HK-2 (cell line): ENCODE measurements at regions not wholly inside any gene's neighbourhood (a gene's known extent, or its start where the extent isn't known, plus 50 kb on each side); places are given as distances from the start of the nearest gene placed in this dataset.

Experiments used
- DNase-seq: peaks from one replicate; pipeline ENCODE4 v3.0.0-alpha.2; 2018; ENCODE audit not compliant: unreplicated experiment

GRCh38 chr10:76733441-76733936 is 904.1 kb downstream of the KCNMA1 start:
- no peak for DNase-seq

DNA sequence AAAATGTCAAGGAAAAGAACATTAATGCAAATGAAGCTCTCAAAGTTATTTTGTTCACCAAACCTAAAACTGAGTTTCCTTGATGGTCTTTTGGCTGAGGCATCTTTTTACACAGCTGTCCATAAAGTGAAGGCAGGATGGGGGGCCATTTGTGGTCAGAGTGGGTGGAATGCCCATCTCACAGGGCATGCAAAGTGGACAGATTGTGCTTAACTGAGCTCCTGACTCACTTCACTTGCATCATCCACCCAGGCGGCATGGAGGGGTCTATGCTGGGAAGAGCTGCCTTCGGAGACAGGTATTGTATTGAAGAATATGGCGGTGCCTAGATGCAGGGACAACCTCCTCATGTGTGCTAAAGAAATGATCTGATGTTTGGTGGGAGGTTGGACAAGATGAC is 905.3 kb downstream of the KCNMA1 start:
- no peak for DNase-seq

GRCh38 chr10:76729841-76730487 is 907.6 kb downstream of the KCNMA1 start:
- DNase-seq: no peak

DNA sequence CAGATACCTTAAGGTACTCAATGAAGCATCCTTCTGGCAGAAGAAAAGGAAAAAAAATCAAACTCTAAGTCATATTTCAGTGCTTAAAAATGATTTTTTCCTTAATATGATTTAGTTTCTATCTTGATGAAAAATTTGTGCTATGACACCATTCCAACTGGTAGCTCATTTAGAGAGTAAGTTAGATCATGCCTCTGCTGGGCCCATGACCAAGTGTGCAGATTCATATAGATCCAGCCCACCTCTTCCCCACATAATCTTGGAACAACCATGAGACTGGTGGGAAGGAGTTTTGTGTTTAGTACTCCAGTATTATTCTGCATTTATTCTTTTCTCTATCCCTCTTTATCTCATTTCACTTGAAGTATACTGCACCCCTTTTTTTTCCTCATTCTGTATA is 908.3 kb downstream of the KCNMA1 start:
- DNase-seq: no peak

DNA sequence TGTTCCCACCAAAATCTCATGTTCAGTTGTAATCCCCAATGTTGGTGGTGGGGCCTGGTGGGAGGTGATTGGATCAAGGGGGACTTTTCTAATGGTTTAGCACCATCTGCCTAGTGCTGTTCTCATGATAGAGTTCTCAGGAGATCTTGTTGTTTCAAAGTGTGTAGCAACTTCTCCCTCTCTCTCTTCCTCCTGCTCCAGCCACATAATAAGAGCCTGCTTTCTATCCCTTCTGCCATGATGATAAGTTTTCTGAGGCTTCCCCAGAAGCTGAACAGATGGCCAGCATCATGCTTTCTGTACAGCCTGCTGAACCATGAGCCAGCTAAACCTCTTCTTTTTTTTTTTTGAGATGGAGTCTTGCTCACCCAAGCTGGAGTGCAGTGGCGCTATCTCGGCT is 910.6 kb downstream of the KCNMA1 start:
- no peak for DNase-seq

DNA sequence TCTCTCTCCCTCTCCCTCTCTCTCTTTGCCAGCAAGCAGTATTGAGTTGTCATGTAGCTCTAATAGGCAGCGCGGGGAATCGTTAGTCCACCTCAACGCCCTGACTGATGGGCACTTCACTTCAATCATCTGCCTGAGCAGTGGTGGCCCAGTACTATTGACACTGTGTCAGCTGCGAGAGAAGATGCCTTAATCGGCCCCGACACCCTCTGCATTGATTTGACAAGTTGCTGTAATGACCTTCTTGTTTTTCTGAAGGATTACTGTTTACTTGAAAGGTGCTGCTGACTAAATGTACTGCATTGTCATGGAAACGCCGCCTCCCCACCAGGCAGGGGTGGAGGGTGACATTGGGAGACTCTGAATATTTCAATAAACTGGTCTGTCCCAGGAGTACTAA is 913.8 kb downstream of the KCNMA1 start:
- no peak for DNase-seq

DNA sequence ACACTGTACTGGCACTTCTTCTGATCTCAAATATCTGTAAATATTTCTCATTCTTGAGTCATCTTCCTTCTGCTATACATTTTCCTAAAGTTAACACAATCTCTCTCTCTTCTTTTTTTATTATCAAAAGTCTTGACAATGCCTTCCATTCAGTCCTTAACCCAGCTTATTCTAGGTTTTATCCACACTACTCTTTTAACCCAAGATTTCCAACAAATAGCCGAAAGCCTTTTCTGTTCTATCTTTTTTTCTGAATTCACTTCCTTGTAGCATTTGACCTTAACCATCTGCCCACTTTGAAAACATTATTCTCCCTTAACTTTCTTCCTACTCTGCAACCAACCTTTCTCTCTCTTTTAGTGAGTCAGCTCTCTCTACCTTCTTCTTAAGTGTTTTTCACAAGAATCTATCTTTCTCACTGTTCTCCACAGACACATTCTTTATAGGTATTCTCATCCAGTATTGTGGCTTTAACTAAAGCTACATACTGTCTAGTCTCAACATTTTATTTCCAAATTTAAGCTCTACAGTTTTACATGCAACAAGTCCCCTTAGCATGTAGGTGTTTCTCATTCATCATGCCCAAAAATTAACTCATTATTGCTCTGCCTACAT is 915.6 kb downstream of the KCNMA1 start:
- DNase-seq: no peak

GRCh38 chr10:76719006-76719405 is 918.6 kb downstream of the KCNMA1 start:
- DNase-seq: no peak

DNA sequence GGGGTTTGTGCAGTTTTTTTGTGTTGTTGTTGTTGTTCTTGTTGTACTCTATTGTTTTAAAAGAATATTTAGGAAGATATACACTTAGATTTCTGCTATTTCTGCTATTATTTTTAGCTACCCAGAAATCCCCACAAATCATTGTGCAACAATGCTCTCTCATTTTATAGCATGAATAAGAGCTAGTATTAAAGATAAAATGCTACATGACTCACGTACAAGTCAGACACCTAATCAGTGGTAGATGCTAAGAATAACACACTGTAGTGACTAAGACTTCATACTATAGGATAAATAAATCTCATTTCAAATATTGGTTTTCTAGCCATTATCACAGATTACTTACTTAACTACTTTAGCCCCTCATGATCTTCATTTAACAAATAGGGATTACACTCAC is 920.5 kb downstream of the KCNMA1 start:
- no peak for DNase-seq

DNA sequence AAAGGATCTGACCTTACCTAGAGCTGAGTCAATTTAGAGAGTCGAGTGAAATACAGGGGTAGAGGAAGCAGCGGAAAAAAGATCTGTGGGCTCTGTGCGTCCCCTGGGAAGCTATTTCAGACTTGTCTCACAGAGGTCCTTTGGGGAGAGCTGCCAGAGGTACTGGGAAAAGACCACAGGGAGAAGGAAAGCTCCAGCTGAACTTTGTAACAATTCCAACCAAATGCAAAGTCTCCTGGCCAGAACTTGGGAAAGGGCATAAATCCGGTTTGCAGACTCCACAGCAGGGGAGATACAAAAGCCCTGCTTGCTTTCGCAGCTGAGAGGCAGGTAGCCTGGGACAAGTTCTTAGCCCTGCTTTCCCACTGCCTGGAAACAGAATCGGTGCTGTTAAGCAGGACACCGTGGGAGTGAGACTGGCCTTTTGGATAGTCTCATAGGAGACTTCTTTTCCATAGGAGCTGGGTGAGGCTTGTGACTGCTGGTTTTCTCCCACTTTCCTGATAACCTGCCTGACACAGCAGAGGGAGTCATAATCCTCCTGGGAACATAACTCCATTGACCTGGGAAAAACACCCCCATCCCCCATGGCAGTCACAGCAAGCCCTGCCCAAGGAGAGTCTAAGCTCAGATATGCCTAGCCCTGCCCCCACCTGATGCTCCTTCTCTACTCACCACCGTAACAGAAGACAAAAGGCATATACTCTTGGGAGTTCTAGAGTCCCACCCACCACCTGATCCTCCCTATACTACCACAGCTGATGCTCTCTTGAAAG is 926.2 kb downstream of the KCNMA1 start:
- DNase-seq: no peak

GRCh38 chr10:76700241-76700640 is 937.4 kb downstream of the KCNMA1 start:
- no peak for DNase-seq

- DNase-seq: no peak
Observed at GRCh38 chr10:76697923-76698322, 939.7 kb downstream of the KCNMA1 start.

DNA sequence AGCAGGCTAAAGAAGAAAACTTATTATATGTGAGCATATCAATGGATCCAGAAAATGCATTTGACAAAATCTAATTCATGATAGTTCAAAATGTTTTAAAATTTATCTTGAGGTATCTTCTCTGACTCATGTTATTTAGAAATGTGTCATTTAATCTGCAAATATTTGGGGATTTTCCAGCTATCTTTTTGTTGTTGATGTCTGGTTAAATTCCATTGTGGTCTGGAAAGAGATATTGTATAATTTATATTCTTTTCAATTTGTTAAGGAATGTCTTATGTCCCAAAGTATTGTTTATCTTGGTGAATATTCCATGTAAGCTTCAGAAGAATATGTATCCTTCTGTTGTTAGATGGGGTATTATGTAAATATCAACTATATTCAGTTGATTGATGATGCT is 942.5 kb downstream of the KCNMA1 start:
- no peak for DNase-seq

DNA sequence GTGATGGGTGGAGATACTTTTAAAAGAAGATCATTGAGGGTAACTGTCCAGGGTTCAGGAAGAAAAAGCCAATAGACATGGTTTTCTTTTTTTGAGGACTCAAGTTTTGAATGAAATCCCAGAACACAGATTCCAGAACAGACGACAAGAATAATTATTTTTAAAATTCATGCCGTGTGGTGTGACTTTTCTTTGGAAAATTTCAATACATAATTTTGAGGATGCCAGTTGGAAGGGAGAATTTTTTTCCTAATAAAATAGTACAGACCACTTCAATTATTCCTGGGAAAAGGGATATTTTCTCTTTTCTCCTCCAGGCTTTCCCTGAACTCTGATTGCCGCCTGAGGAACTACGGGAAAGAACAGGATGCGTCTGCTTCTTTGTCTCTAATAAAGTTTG is 951.4 kb downstream of the KCNMA1 start:
- DNase-seq: no peak

DNA sequence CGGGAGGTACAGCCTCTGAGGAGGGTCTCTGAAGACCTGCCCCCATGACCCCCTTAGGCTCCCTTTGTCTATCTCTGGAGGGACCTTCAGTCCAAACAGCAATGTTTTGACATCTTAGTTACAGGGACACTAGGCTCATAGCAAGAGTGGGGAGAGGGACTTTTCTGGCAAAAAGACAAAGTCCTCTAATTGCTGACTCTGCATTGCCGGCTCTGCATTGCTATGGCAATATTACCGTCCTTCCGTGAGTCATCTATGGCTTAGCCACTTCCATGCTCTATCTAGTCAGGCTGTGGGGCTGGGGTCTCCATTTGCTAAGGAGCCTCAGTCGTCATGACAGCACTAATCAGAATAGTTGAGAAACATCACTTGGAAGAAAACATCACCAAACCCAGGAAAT is 952.6 kb downstream of the KCNMA1 start:
- no peak for DNase-seq

DNA sequence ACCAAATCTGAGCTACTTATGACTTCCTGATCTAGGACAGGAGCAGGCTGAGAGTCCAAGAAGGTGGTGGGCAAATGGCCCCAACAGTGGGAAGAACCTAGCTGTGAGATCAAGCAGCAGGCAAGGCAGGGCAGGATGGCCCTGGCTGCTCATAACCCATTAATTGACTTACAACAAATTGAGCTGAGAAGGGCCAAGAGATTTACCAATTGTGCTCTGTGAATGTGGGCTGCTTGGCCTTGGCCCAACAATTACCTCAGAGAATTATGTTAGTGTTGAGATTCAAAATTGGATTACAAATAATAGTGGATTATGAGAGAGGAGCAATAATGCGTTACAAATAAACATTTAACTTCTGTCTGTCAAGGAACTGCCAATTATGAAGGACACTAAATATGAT is 956.5 kb downstream of the KCNMA1 start:
- DNase-seq: no peak

GRCh38 chr10:76679030-76679429 is 958.6 kb downstream of the KCNMA1 start:
- DNase-seq: no peak

GRCh38 chr10:76675951-76676587 is 961.5 kb downstream of the KCNMA1 start:
- no peak for DNase-seq

DNA sequence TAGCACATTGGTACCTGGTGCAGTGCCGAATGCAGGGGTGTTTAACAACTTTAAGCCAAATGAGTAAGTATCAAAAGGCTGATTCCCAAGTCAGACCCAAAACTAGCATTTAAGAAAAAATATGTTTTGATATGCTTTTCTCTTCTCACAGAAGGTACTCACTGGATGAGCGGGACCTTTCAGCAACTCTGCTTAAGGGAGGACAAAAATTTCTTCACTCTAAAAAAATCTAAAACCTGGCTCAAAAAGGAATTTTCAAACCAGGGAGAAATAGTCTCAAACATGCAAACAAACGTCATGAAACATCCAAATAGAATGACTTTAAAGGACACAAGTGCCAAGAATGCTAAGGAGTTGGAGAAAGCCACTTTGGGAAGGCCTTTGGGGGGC is 962.1 kb downstream of the KCNMA1 start:
- no peak for DNase-seq

DNA sequence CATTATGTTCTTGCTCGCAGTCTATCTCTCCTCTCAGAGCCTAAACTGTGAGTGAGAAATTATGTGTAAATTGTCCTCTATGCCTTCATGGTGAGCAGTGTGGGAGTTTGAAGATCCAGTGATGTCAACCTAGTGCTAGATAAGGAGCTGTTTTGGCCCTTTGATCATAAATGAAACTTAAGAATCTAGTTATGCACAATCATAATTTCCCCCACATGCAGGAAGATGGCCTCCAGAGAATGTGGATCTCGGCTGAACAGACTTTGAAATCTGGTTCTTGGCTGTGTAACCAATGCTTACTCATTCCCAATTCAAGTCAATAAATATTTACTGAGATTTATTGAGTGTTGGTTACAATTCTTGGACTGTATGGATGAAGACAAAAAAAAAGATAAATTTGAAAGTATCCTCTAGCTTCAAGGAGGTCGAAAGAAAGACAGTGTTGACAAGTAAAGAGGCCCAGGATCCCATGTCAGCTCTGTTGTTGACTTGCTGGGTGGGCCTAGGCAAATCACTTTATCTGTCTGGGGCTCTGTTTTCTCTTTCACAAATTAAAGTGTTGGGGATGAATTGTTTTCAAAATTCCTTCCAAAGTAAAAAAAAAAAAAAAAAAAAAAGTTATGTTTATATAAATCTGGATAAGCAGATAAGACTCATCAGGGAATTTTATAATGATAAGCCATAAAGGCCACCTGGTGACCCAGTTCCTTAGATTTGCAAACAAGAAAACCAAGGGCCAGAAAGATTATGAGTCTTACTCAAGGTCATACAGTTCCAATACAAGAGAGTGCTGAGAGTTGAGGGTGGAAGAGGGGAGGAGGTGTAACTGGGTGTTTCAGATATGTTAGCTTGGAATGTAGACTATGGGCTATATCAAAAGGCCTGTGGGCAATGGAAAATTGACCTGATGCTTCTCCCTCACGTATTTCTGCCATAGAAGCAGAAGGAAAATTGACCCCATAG is 969.9 kb downstream of the KCNMA1 start:
- DNase-seq: no peak

- DNase-seq: no peak
Observed at GRCh38 chr10:76666891-76667290, 970.7 kb downstream of the KCNMA1 start.
